ENCODE measurements at regions not wholly inside any gene's neighbourhood (a gene's known extent, or its start where the extent isn't known, plus 50 kb on each side); places are given as distances from the start of the nearest gene placed in this dataset.
"Not testable (repeated sequence)": the region's sequence is repeated elsewhere in the genome, so short reads cannot be mapped to it uniquely, and the experiment has no call there.

GRCh38 chr4:114435116-114435515 lies 163.5 kb upstream of the UGT8 start:
- Mint-ChIP-seq H3K27ac (no peak overlapping the region), H3K36me3 (no peaks in the 10 kb centered on the region), H3K27me3 (no peaks in the 10 kb centered on the region), H3K4me3 (no peak overlapping the region), H3K4me1 (no peaks in the 10 kb centered on the region), H3K9me3 (no peaks in the 10 kb centered on the region)
- CTCF ChIA-PET = no interaction called here
- DNase-seq = no peak

- no peak for DNase-seq
- no peak overlapping the region for H3K4me3 Mint-ChIP-seq
- H3K36me3 Mint-ChIP-seq = no peaks in the 10 kb centered on the region
- no peak overlapping the region for H3K27ac Mint-ChIP-seq
- no peaks in the 10 kb centered on the region for H3K27me3 Mint-ChIP-seq
- CTCF ChIA-PET = no interaction called here
- H3K9me3 Mint-ChIP-seq = no peaks in the 10 kb centered on the region
- H3K4me1 Mint-ChIP-seq = no peaks in the 10 kb centered on the region
Measured at GRCh38 chr4:114442856-114443255, 155.8 kb upstream of the UGT8 start.

GRCh38 chr4:114444211-114444610 lies 154.4 kb upstream of the UGT8 start:
- Mint-ChIP-seq H3K27me3 (no peaks in the 10 kb centered on the region), H3K4me3 (no peak overlapping the region), H3K27ac (no peak overlapping the region), H3K9me3 (no peaks in the 10 kb centered on the region), H3K36me3 (no peaks in the 10 kb centered on the region), H3K4me1 (no peaks in the 10 kb centered on the region)
- no peak for DNase-seq
- CTCF ChIA-PET = no interaction called here

- not testable (repeated sequence) for DNase-seq, H3K36me3 Mint-ChIP-seq, H3K4me3 Mint-ChIP-seq, H3K9me3 Mint-ChIP-seq, H3K27me3 Mint-ChIP-seq, H3K27ac Mint-ChIP-seq, H3K4me1 Mint-ChIP-seq
- CTCF ChIA-PET = interaction anchor here (0.8 kb wide), 1 partner anchor 1638 kb away, joined by 3 read pairs; no protein-coding TSS in a partner anchor
Measured at GRCh38 chr4:114447963-114448516, 150.6 kb upstream of the UGT8 start.

- Mint-ChIP-seq H3K4me1 (no peaks in the 10 kb centered on the region), H3K27ac (no peak overlapping the region), H3K27me3 (no peaks in the 10 kb centered on the region), H3K9me3 (no peaks in the 10 kb centered on the region), H3K36me3 (no peaks in the 10 kb centered on the region), H3K4me3 (no peak overlapping the region)
- DNase-seq = no peak
- CTCF ChIA-PET = no interaction called here
Measured at GRCh38 chr4:114458728-114459127, 139.9 kb upstream of the UGT8 start.

GRCh38 chr4:114464726-114465272 lies 133.8 kb upstream of the UGT8 start:
- CTCF ChIA-PET = no interaction called here
- Mint-ChIP-seq H3K27ac (no peak overlapping the region), H3K36me3 (no peaks in the 10 kb centered on the region), H3K4me1 (no peaks in the 10 kb centered on the region), H3K9me3 (no peaks in the 10 kb centered on the region), H3K27me3 (no peaks in the 10 kb centered on the region), H3K4me3 (no peak overlapping the region)
- DNase-seq = no peak

GRCh38 chr4:114465766-114466165 lies 132.8 kb upstream of the UGT8 start:
- CTCF ChIA-PET = no interaction called here
- Mint-ChIP-seq H3K9me3 (no peaks in the 10 kb centered on the region), H3K36me3 (no peaks in the 10 kb centered on the region), H3K27me3 (no peaks in the 10 kb centered on the region), H3K4me1 (no peaks in the 10 kb centered on the region), H3K27ac (no peak overlapping the region), H3K4me3 (no peak overlapping the region)
- DNase-seq = no peak

GRCh38 chr4:114466299-114466698 lies 132.3 kb upstream of the UGT8 start:
- Mint-ChIP-seq H3K36me3 (no peaks in the 10 kb centered on the region), H3K27ac (no peak overlapping the region), H3K4me3 (no peak overlapping the region), H3K9me3 (no peaks in the 10 kb centered on the region), H3K27me3 (no peaks in the 10 kb centered on the region), H3K4me1 (no peaks in the 10 kb centered on the region)
- DNase-seq = no peak
- CTCF ChIA-PET = no interaction called here

- no peaks in the 10 kb centered on the region for H3K27me3 Mint-ChIP-seq
- no peak for DNase-seq
- H3K9me3 Mint-ChIP-seq = peaks cover 2% of the 10 kb centered on the region
- CTCF ChIA-PET = no interaction called here
- no peaks in the 10 kb centered on the region for H3K36me3 Mint-ChIP-seq
- no peak overlapping the region for H3K27ac Mint-ChIP-seq
- no peaks in the 10 kb centered on the region for H3K4me1 Mint-ChIP-seq
- no peak overlapping the region for H3K4me3 Mint-ChIP-seq
Measured at GRCh38 chr4:114472269-114473032, 126.2 kb upstream of the UGT8 start.

GRCh38 chr4:114474188-114474800 lies 124.3 kb upstream of the UGT8 start:
- H3K27ac Mint-ChIP-seq = peak overlapping the region; percentile 42
- H3K4me1 Mint-ChIP-seq = no peaks in the 10 kb centered on the region
- H3K4me3 Mint-ChIP-seq = no peak overlapping the region
- no peaks in the 10 kb centered on the region for H3K27me3 Mint-ChIP-seq
- DNase-seq = no peak
- CTCF ChIA-PET = no interaction called here
- H3K9me3 Mint-ChIP-seq = peaks cover 2% of the 10 kb centered on the region
- no peaks in the 10 kb centered on the region for H3K36me3 Mint-ChIP-seq

- no peaks in the 10 kb centered on the region for H3K36me3 Mint-ChIP-seq
- CTCF ChIA-PET = no interaction called here
- no peaks in the 10 kb centered on the region for H3K4me1 Mint-ChIP-seq
Measured at GRCh38 chr4:114476310-114476709, 122.3 kb upstream of the UGT8 start.

GRCh38 chr4:114479595-114479994 lies 119.0 kb upstream of the UGT8 start:
- H3K27ac Mint-ChIP-seq = no peak overlapping the region
- H3K27me3 Mint-ChIP-seq = no peaks in the 10 kb centered on the region
- no peaks in the 10 kb centered on the region for H3K36me3 Mint-ChIP-seq
- no peak for DNase-seq
- H3K4me1 Mint-ChIP-seq = no peaks in the 10 kb centered on the region
- CTCF ChIA-PET = no interaction called here
- H3K9me3 Mint-ChIP-seq = no peaks in the 10 kb centered on the region
- no peak overlapping the region for H3K4me3 Mint-ChIP-seq

More at GRCh38 chr4:114476310-114476709, 122.3 kb upstream of the UGT8 start:
- Mint-ChIP-seq H3K4me3 (no peak overlapping the region), H3K27ac (no peak overlapping the region), H3K9me3 (peaks cover 2% of the 10 kb centered on the region), H3K27me3 (no peaks in the 10 kb centered on the region)
- no peak for DNase-seq

- H3K27me3 Mint-ChIP-seq = no peaks in the 10 kb centered on the region
- no peak overlapping the region for H3K27ac Mint-ChIP-seq
- CTCF ChIA-PET = no interaction called here
- no peaks in the 10 kb centered on the region for H3K9me3 Mint-ChIP-seq
- H3K4me1 Mint-ChIP-seq = no peaks in the 10 kb centered on the region
- no peaks in the 10 kb centered on the region for H3K36me3 Mint-ChIP-seq
- no peak for DNase-seq
- H3K4me3 Mint-ChIP-seq = no peak overlapping the region
Measured at GRCh38 chr4:114481856-114482255, 116.8 kb upstream of the UGT8 start.

- Mint-ChIP-seq H3K36me3 (no peaks in the 10 kb centered on the region), H3K4me3 (no peak overlapping the region), H3K9me3 (no peaks in the 10 kb centered on the region), H3K27ac (no peak overlapping the region), H3K4me1 (no peaks in the 10 kb centered on the region), H3K27me3 (no peaks in the 10 kb centered on the region)
- no peak for DNase-seq
- CTCF ChIA-PET = no interaction called here
Measured at GRCh38 chr4:114487101-114487500, 111.5 kb upstream of the UGT8 start.
